GM12878 (cell line): ENCODE measurements at regions not wholly inside any gene's neighbourhood (a gene's known extent, or its start where the extent isn't known, plus 50 kb on each side); places are given as distances from the start of the nearest gene placed in this dataset.

Experiments used
- ATAC-seq: fragments of 200-7000 bp; cut with Tn5 transposase; 3 replicates; pipeline ENCODE4 v1.9.1; 2020; ENCODE audit warnings: mild to moderate bottlenecking, moderate library complexity
- BruUV-seq: library from RNA; stranded (reverse); fragments of 400-500 nt; replicated peaks from 2 replicates; lab custom pipeline; 2021; lab: Mats Ljungman, UMichigan
- CTCF ChIA-PET: fragments of 300-600 bp; sonication (Branson Sonifier 250); formaldehyde crosslinking; extraction: SDS; loops from one replicate; lab custom pipeline; 2021; ENCODE audit warnings: inconsistent platforms; lab: Yijun Ruan, JAX
- POLR2A ChIA-PET: fragments of 350-600 bp; formaldehyde crosslinking; extraction: SDS; loops from one replicate; lab custom pipeline; 2021; ENCODE audit warnings: inconsistent platforms; lab: Charles Lee
- RAD21 ChIA-PET: fragments of 300-600 bp; sonication (Branson Sonifier 250); formaldehyde crosslinking; loops from one replicate; lab custom pipeline; 2023; ENCODE audit warnings: antibody characterized with exemption; ENCODE audit not compliant: unreplicated experiment; lab: Charles Lee
- SMC1A ChIA-PET: fragments of 300-600 bp; sonication (Branson Sonifier 250); formaldehyde crosslinking; loops from one replicate; lab custom pipeline; 2023; ENCODE audit not compliant: unreplicated experiment, uncharacterized antibody; lab: Charles Lee
- DNase-seq: peaks from one replicate; pipeline ENCODE4 v3.0.0-alpha.2; 2011; ENCODE audit warnings: low read depth, low spot score
- FAIRE-seq: peaks from 3 replicates; lab custom pipeline; 2011; peaks lifted over from hg19 to GRCh38; lab: Jason Lieb, UNC
- H2AFZ ChIP-seq: 2 replicates; pipeline ENCODE4 v1.6.0; 2011; ENCODE audit warnings: low read depth, low read length, control low read depth; ENCODE audit not compliant: control insufficient read depth
- H3K27ac ChIP-seq: 2 replicates; pipeline ENCODE4 v1.5.1; 2011; ENCODE audit warnings: control low read depth; ENCODE audit not compliant: control insufficient read depth, insufficient read depth
- H3K27me3 ChIP-seq, 2 experiments: replicated peaks in 1 of 2; 2 replicates each; pipeline versions ENCODE4 v1.6.0 to v1.6.1; 2011; ENCODE audit warnings: low read length in 1 of 2; ENCODE audit not compliant: control insufficient read depth in 2 of 2, insufficient read depth in 2 of 2
- H3K36me3 ChIP-seq, 2 experiments: 2 replicates each; pipeline ENCODE4 v1.5.1; 2011; ENCODE audit warnings: low read length in 1 of 2; ENCODE audit not compliant: control insufficient read depth in 2 of 2, insufficient read depth in 2 of 2
- H3K4me1 ChIP-seq: 2 replicates; pipeline ENCODE4 v1.6.1; 2011; ENCODE audit warnings: mild to moderate bottlenecking, low read length, moderate library complexity, mixed read lengths; ENCODE audit not compliant: control insufficient read depth, insufficient read depth
- H3K4me2 ChIP-seq: 2 replicates; pipeline ENCODE4 v1.6.0; 2011; ENCODE audit warnings: control low read depth; ENCODE audit not compliant: control insufficient read depth, insufficient read depth
- H3K4me3 ChIP-seq: fragments of 200-600 bp; sonication (generic); 2 replicates; pipeline ENCODE4 v1.5.1; 2016
- H3K79me2 ChIP-seq: 2 replicates; pipeline ENCODE4 v1.6.0; 2011; ENCODE audit warnings: low read length; ENCODE audit not compliant: control insufficient read depth, insufficient read depth
- H3K9ac ChIP-seq: 2 replicates; pipeline ENCODE4 v1.8.0; 2011; ENCODE audit warnings: low read length, control low read depth, mixed read lengths; ENCODE audit not compliant: control insufficient read depth, insufficient read depth
- H3K9me3 ChIP-seq: replicated peaks from 3 replicates; pipeline ENCODE4 v1.5.1; 2011; ENCODE audit warnings: mild to moderate bottlenecking, low read length; ENCODE audit not compliant: control insufficient read depth, insufficient read depth
- H4K20me1 ChIP-seq: 2 replicates; pipeline ENCODE4 v1.6.0; 2011; ENCODE audit not compliant: control insufficient read depth, insufficient read depth
- DPF2 ChIP-seq: fragments of 450-650 bp; IDR thresholded peaks from 2 replicates; pipeline ENCODE4 v1.6.1; 2017; ENCODE audit warnings: mild to moderate bottlenecking
- EGR1 ChIP-seq, 2 experiments: IDR thresholded peaks; 1 replicate in 1 of 2; 2 replicates in 1 of 2; pipeline ENCODE4 v1.6.1; 2011 to 2012; ENCODE audit warnings: low read depth in 2 of 2, low read length in 2 of 2, borderline replicate concordance in 1 of 2, mild to moderate bottlenecking in 1 of 2, moderate library complexity in 1 of 2
- HSF1 ChIP-seq: fragments of 150-350 bp; IDR thresholded peaks from 2 replicates; pipeline ENCODE4 v1.6.1; 2014; ENCODE audit warnings: mild to moderate bottlenecking, low read depth, low read length
- IKZF2 ChIP-seq, 2 experiments: fragments of 450-650 bp; IDR thresholded peaks; 2 replicates each; pipeline ENCODE4 v1.6.1; 2017; ENCODE audit warnings: mild to moderate bottlenecking in 2 of 2, moderate library complexity in 2 of 2
- JUND ChIP-seq: IDR thresholded peaks from 2 replicates; pipeline ENCODE4 v1.6.1; 2012; ENCODE audit warnings: low read depth, mild to moderate bottlenecking, low read length, improper control_type of control experiment, moderate library complexity
- RBBP5 ChIP-seq: fragments of 200-600 bp; sonication (generic); conservative IDR thresholded peaks from 2 replicates; pipeline ENCODE4 v1.6.1; 2016
- RELA ChIP-seq: fragments of 450-650 bp; IDR thresholded peaks from 2 replicates; pipeline ENCODE4 v1.8.0; 2014; ENCODE audit warnings: borderline replicate concordance; ENCODE audit not compliant: partially characterized antibody
- TCF7 ChIP-seq: IDR thresholded peaks from 2 replicates; pipeline ENCODE4 v1.6.1; 2014; ENCODE audit warnings: antibody characterized with exemption, borderline replicate concordance
- USF1 ChIP-seq: IDR thresholded peaks from 2 replicates; pipeline ENCODE4 v1.6.1; 2011; ENCODE audit warnings: borderline replicate concordance, low read depth, mild to moderate bottlenecking, moderate library complexity, mixed read lengths, low read length; ENCODE audit not compliant: insufficient read depth; ENCODE audit errors: extremely low read length
- ZBED1 ChIP-seq: IDR thresholded peaks from 2 replicates; pipeline ENCODE4 v1.6.1; 2016; ENCODE audit warnings: borderline replicate concordance
- ZNF274 ChIP-seq: IDR thresholded peaks from one replicate; pipeline ENCODE4 v1.8.0; 2011; ENCODE audit not compliant: insufficient read length, insufficient read depth
- ZZZ3 ChIP-seq: IDR thresholded peaks from 2 replicates; pipeline ENCODE4 v1.6.1; 2011; ENCODE audit warnings: low read depth; ENCODE audit not compliant: control insufficient read depth, insufficient read length
- WGBS: methylation state at CpG from one replicate; pipeline ENCODE4 v1.1.6; 2016; ENCODE audit warnings: low lambda C conversion rate; ENCODE audit not compliant: insufficient replicate concordance, insufficient coverage; ENCODE audit errors: missing lambda C conversion rate; 5-methylcytosine and 5-hydroxymethylcytosine counted together
- in situ Hi-C: fragments of 300-500 bp; cut with MboI; formaldehyde crosslinking; loops from 9 replicates; pipeline ENCODE4 v1.14.3; 2018; ENCODE audit warnings: mixed read lengths
- intact Hi-C: fragments of 100-400 bp; cut with micrococcal nuclease; formaldehyde crosslinking; loops from one replicate; pipeline ENCODE4 v1.14.2; 2022; ENCODE audit not compliant: unreplicated experiment
- TF ChIP-seq, protein P1 (sequence below): IDR thresholded peaks from 2 replicates; pipeline ENCODE4 v1.6.1; 2011; ENCODE audit warnings: mild to moderate bottlenecking, low read depth, low read length, moderate library complexity; ENCODE audit not compliant: insufficient replicate concordance

DNA sequence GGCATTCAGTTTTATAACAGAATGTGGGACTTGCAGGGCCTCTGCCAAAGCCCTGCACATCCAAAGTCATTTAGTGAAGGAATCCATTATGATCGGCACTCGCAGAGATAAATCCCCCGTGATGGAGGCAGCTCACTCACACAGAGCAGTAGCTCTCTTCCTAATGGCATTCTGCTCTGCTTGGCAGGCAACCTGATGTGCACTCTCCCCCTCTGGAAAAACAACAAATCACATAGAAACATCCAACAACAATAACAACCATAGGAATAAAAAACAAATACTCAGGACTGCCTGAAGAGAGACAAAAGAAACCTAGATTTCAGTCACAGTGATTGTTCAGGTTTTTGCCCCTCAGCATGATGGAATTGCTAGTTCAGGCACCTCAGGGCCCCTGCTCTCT, 59.7 kb downstream of the NAA11 start:
- H3K4me2 ChIP-seq, result no peak overlapping the region
- ChIA-PET SMC1A (interaction anchor here (1.2 kb wide), 1 partner anchor 12 kb away, joined by 3 read pairs; no protein-coding TSS in a partner anchor), POLR2A (no interaction called here), CTCF (interaction anchor here (1.8 kb wide), 1 partner anchor 10 kb away, joined by 8 read pairs; no protein-coding TSS in a partner anchor), RAD21 (no interaction called here)
- H4K20me1 ChIP-seq, result no peaks in the 10 kb centered on the region
- no peak for DNase-seq
- FAIRE-seq, result no peak
- in situ Hi-C loops (no loop called here), intact Hi-C loops (no loop called here)
- no peak overlapping the region for H3K27ac ChIP-seq
- no peaks in the 10 kb centered on the region for H3K79me2 ChIP-seq
- H3K4me1 ChIP-seq, result no peaks in the 10 kb centered on the region
- H3K36me3 ChIP-seq, result no peaks in the 10 kb centered on the region
- no TSS peak for BruUV-seq
- TF ChIP-seq RELA (no peak), DPF2 (no peak), ZNF274 (no peak), IKZF2 (IDR thresholded peaks at IDR 0.05) (no peak), RBBP5 (no peak), TCF7 (no peak), USF1 (no peak)
- no peak overlapping the region for H3K4me3 ChIP-seq
- no peaks in the 10 kb centered on the region for H3K9me3 ChIP-seq
- H3K27me3 ChIP-seq, result no peaks in the 10 kb centered on the region
- no peak overlapping the region for H3K9ac ChIP-seq
- WGBS, result 50% methylated on average over 3 of the region's 3 CpGs
- no peak for ATAC-seq
- H2AFZ ChIP-seq, result no peak overlapping the region

DNA sequence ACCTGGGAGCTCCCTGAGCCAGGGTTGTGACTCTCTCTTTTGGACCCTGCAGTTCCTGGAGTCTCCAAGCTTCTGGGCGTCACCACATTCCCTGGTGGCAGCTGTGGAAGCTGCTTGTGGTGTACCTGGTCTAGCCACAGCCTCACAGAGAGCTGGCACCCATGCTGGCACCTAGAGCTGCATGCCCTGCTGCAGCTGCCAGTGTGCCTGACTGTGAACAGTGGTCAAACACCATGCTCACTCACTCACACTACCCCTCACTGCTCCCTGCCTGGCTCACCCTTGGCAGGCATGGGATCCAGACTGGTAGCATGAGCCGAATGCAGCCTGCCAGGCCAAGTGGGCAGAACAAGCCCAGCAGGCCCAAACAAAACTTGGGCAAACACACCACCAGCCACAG, 66.6 kb downstream of the NAA11 start:
- Histone ChIP-seq H3K36me3 (no peaks in the 10 kb centered on the region), H3K4me2 (no peak overlapping the region), H3K27me3 (no peaks in the 10 kb centered on the region), H3K4me1 (no peaks in the 10 kb centered on the region), H3K9ac (no peak overlapping the region), H2AFZ (no peak overlapping the region), H3K4me3 (no peak overlapping the region), H3K9me3 (no peaks in the 10 kb centered on the region), H3K79me2 (no peaks in the 10 kb centered on the region), H3K27ac (no peak overlapping the region), H4K20me1 (no peaks in the 10 kb centered on the region)
- 0% methylated on average over 2 of the region's 2 CpGs for WGBS
- CTCF ChIA-PET, result interaction anchor here (1.3 to 1.5 kb wide), 2 partner anchors 140 to 217 kb away, joined by 3 to 4 read pairs; no protein-coding TSS in a partner anchor
- RAD21 ChIA-PET, result interaction anchor here (0.7 kb wide), 1 partner anchor 31 kb away, joined by 3 read pairs; no protein-coding TSS in a partner anchor
- DNase-seq (no peak), ATAC-seq (no peak), FAIRE-seq (no peak)
- SMC1A ChIA-PET, result interaction anchor here (0.9 to 2.2 kb wide), 4 partner anchors 18 to 34 kb away, joined by 3 to 6 read pairs (median 4); no protein-coding TSS in a partner anchor
- POLR2A ChIA-PET, result no interaction called here
- in situ Hi-C loops, result no loop called here
- BruUV-seq, result no TSS peak
- intact Hi-C loops, result no loop called here
- no peak for TF ChIP-seq ZZZ3
- no peak for TF ChIP-seq JUND
- TF ChIP-seq, protein P1, sequence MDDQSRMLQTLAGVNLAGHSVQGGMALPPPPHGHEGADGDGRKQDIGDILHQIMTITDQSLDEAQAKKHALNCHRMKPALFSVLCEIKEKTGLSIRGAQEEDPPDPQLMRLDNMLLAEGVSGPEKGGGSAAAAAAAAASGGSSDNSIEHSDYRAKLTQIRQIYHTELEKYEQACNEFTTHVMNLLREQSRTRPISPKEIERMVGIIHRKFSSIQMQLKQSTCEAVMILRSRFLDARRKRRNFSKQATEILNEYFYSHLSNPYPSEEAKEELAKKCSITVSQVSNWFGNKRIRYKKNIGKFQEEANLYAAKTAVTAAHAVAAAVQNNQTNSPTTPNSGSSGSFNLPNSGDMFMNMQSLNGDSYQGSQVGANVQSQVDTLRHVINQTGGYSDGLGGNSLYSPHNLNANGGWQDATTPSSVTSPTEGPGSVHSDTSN, result no peak
- no peak for TF ChIP-seq HSF1
- TF ChIP-seq ZBED1, result no peak
- no peak for TF ChIP-seq EGR1 (IDR thresholded peaks at IDR 0.05; ENCODE audit: borderline replicate concordance in 1 of 2, low read depth in 2 of 2, low read length in 2 of 2)
